ENCODE measurements at regions not wholly inside any gene's neighbourhood (a gene's known extent, or its start where the extent isn't known, plus 50 kb on each side); places are given as distances from the start of the nearest gene placed in this dataset.
"Not testable (repeated sequence)": the region's sequence is repeated elsewhere in the genome, so short reads cannot be mapped to it uniquely, and the experiment has no call there.

GRCh38 chr3:191648787-191649186 is 187.8 kb downstream of the PYDC2 start:
- no peak overlapping the region for H3K27ac Mint-ChIP-seq
- H3K27me3 Mint-ChIP-seq (ENCODE audit: insufficient read depth, low read depth): peaks cover 3% of the 10 kb centered on the region
- H3K4me1 ChIP-seq: no peaks in the 10 kb centered on the region
- TF ChIP-seq EZH2phosphoT487 (IDR thresholded peaks at IDR 0.05) (no peak), EZH2 (IDR thresholded peaks at IDR 0.05) (no peak)
- TF ChIP-seq, protein P1, sequence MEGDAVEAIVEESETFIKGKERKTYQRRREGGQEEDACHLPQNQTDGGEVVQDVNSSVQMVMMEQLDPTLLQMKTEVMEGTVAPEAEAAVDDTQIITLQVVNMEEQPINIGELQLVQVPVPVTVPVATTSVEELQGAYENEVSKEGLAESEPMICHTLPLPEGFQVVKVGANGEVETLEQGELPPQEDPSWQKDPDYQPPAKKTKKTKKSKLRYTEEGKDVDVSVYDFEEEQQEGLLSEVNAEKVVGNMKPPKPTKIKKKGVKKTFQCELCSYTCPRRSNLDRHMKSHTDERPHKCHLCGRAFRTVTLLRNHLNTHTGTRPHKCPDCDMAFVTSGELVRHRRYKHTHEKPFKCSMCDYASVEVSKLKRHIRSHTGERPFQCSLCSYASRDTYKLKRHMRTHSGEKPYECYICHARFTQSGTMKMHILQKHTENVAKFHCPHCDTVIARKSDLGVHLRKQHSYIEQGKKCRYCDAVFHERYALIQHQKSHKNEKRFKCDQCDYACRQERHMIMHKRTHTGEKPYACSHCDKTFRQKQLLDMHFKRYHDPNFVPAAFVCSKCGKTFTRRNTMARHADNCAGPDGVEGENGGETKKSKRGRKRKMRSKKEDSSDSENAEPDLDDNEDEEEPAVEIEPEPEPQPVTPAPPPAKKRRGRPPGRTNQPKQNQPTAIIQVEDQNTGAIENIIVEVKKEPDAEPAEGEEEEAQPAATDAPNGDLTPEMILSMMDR (IDR thresholded peaks at IDR 0.05): no peak
- H3K36me3 Mint-ChIP-seq: peaks cover 8% of the 10 kb centered on the region
- no peaks in the 10 kb centered on the region for H3K36me3 ChIP-seq
- H4K20me1 ChIP-seq (ENCODE audit: low read depth): no peaks in the 10 kb centered on the region
- H2AFZ ChIP-seq (replicated peaks): no peak overlapping the region
- DNase-seq (ENCODE audit: low spot score): no peak
- H3F3A ChIP-seq (ENCODE audit: low read depth): no peaks in the 10 kb centered on the region
- peaks cover 37% of the 10 kb centered on the region for H3K9me3 Mint-ChIP-seq
- no peak overlapping the region for H3K9ac ChIP-seq
- no peaks in the 10 kb centered on the region for H3K27me3 ChIP-seq
- H3K4me3 ChIP-seq: no peak overlapping the region
- no peaks in the 10 kb centered on the region for H3K79me2 ChIP-seq (ENCODE audit: low read depth)
- H3K4me2 ChIP-seq: no peak overlapping the region
- H3K9me3 ChIP-seq (ENCODE audit: low read depth): peaks cover 8% of the 10 kb centered on the region
- no peak overlapping the region for H3K4me3 Mint-ChIP-seq
- H3K4me1 Mint-ChIP-seq: no peaks in the 10 kb centered on the region
- no peak overlapping the region for H3K27ac ChIP-seq

- TF ChIP-seq, protein P1 (IDR thresholded peaks at IDR 0.05): no peak
- no peak for TF ChIP-seq EZH2 (IDR thresholded peaks at IDR 0.05)
- no peak for TF ChIP-seq EZH2phosphoT487 (IDR thresholded peaks at IDR 0.05)
- H3K36me3 Mint-ChIP-seq: peaks cover 8% of the 10 kb centered on the region
- H3K4me1 ChIP-seq: no peaks in the 10 kb centered on the region
- H2AFZ ChIP-seq (replicated peaks): no peak overlapping the region
- H3K27ac ChIP-seq: no peak overlapping the region
- no peaks in the 10 kb centered on the region for H3K36me3 ChIP-seq
- H4K20me1 ChIP-seq (ENCODE audit: low read depth): no peaks in the 10 kb centered on the region
- H3K27me3 ChIP-seq: no peaks in the 10 kb centered on the region
- H3K79me2 ChIP-seq (ENCODE audit: low read depth): no peaks in the 10 kb centered on the region
- H3K4me1 Mint-ChIP-seq: no peaks in the 10 kb centered on the region
- H3K27ac Mint-ChIP-seq: no peak overlapping the region
- H3K9me3 Mint-ChIP-seq: peaks cover 36% of the 10 kb centered on the region
- DNase-seq (ENCODE audit: low spot score): no peak
- no peak overlapping the region for H3K4me3 ChIP-seq
- H3K9me3 ChIP-seq (ENCODE audit: low read depth): peaks cover 8% of the 10 kb centered on the region
- peaks cover 3% of the 10 kb centered on the region for H3K27me3 Mint-ChIP-seq (ENCODE audit: insufficient read depth, low read depth)
- H3K4me3 Mint-ChIP-seq: no peak overlapping the region
- H3K9ac ChIP-seq: no peak overlapping the region
- no peaks in the 10 kb centered on the region for H3F3A ChIP-seq (ENCODE audit: low read depth)
- H3K4me2 ChIP-seq: no peak overlapping the region
These were observed 188.7 kb downstream of the PYDC2 start for GRCh38 chr3:191649626-191650025.

DNA sequence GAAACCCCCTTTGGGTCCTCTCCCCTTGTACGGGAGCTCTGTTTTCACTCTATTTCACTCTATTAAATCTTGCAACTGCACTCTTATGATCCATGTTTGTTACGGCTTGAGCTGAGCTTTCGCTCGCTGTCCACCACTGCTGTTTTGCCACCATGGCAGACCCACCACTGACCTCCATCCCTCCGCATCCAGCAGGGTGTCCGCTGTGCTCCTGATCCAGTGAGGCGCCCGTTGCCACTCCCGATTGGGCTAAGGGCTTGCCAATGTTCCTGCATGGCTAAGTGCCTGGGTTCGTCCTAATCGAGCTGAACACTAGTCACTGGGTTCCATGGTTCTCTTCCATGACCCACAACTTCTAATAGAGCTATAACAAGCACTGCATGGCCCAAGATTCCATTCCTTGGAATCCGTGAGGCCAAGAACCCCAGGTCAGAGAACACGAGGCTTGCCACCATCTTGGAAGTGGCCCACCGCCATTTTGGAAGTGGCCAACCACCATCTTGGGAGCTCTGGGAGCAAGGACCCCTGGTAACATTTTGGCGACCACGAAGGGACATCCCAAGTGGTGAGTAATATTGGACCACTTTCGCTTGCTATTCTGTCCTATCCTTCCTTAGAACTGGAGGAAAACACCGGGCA is 197.9 kb downstream of the PYDC2 start:
- H3K27ac Mint-ChIP-seq: peak overlapping the region; percentile 69
- not testable (repeated sequence) for H3K27ac ChIP-seq

GRCh38 chr3:191662150-191662549 is 201.2 kb downstream of the PYDC2 start:
- H2AFZ ChIP-seq (replicated peaks); H3K27ac Mint-ChIP-seq; H3K36me3 Mint-ChIP-seq; H3K4me1 ChIP-seq; H4K20me1 ChIP-seq (ENCODE audit: low read depth); H3K4me1 Mint-ChIP-seq; H3K27me3 Mint-ChIP-seq (ENCODE audit: insufficient read depth, low read depth); DNase-seq (ENCODE audit: low spot score); H3K27me3 ChIP-seq; H3K4me2 ChIP-seq; H3F3A ChIP-seq (ENCODE audit: low read depth); H3K9ac ChIP-seq; H3K36me3 ChIP-seq; H3K4me3 Mint-ChIP-seq; H3K4me3 ChIP-seq; H3K9me3 Mint-ChIP-seq; H3K79me2 ChIP-seq (ENCODE audit: low read depth); H3K9me3 ChIP-seq (ENCODE audit: low read depth); H3K27ac ChIP-seq: not testable (repeated sequence)

More for the DNA sequence above, 197.9 kb downstream of the PYDC2 start:
- H2AFZ ChIP-seq (replicated peaks); DNase-seq (ENCODE audit: low spot score); H3K4me2 ChIP-seq; H3K4me1 Mint-ChIP-seq; H3K9me3 ChIP-seq (ENCODE audit: low read depth); H3K9ac ChIP-seq; H4K20me1 ChIP-seq (ENCODE audit: low read depth); H3K4me3 ChIP-seq; H3K36me3 ChIP-seq; H3K79me2 ChIP-seq (ENCODE audit: low read depth); H3K4me3 Mint-ChIP-seq; H3K36me3 Mint-ChIP-seq; H3F3A ChIP-seq (ENCODE audit: low read depth); H3K4me1 ChIP-seq; H3K27me3 ChIP-seq; H3K27me3 Mint-ChIP-seq (ENCODE audit: insufficient read depth, low read depth): not testable (repeated sequence)
- peaks cover 13% of the 10 kb centered on the region for H3K9me3 Mint-ChIP-seq

All from neural progenitor cell (in vitro differentiated cells).